Activated CD4-positive, alpha-beta T cell treated with anti-CD3 and anti-CD28 coated beads, Interleukin-2, amount 50 U/mL, for 4 hours (primary cell): ENCODE measurements at regions not wholly inside any gene's neighbourhood (a gene's known extent, or its start where the extent isn't known, plus 50 kb on each side); places are given as distances from the start of the nearest gene placed in this dataset.
"Not testable (repeated sequence)": the region's sequence is repeated elsewhere in the genome, so short reads cannot be mapped to it uniquely, and the experiment has no call there.

Experiments used
- DNase-seq, 2 experiments: peaks; one replicate each; pipeline ENCODE4 v3.0.0-alpha.2; 2020

- no peak for DNase-seq
Measured at GRCh38 chr5:39671561-39671961, 246.8 kb upstream of the DAB2 start.

GRCh38 chr5:39670955-39671354 lies 246.2 kb upstream of the DAB2 start:
- DNase-seq = no peak

- no peak for DNase-seq
Measured at GRCh38 chr5:39670391-39670790, 245.6 kb upstream of the DAB2 start.

- DNase-seq = no peak
Measured at GRCh38 chr5:39668980-39669379, 244.2 kb upstream of the DAB2 start.

- no peak for DNase-seq
Measured at GRCh38 chr5:39665328-39665727, 240.5 kb upstream of the DAB2 start.

- no peak for DNase-seq
Measured at GRCh38 chr5:39662945-39663344, 238.2 kb upstream of the DAB2 start.

GRCh38 chr5:39661026-39661779 lies 236.4 kb upstream of the DAB2 start:
- DNase-seq = no peak

GRCh38 chr5:39660020-39660419 lies 235.2 kb upstream of the DAB2 start:
- DNase-seq = no peak

- no peak for DNase-seq
Measured at GRCh38 chr5:39658866-39659265, 234.1 kb upstream of the DAB2 start.

- DNase-seq = no peak
Measured at GRCh38 chr5:39657943-39658342, 233.2 kb upstream of the DAB2 start.

- DNase-seq = no peak
Measured at GRCh38 chr5:39656600-39656999, 231.8 kb upstream of the DAB2 start.

GRCh38 chr5:39654715-39655114 lies 229.9 kb upstream of the DAB2 start:
- no peak for DNase-seq

- not testable (repeated sequence) for DNase-seq
Measured at GRCh38 chr5:39652481-39652880, 227.7 kb upstream of the DAB2 start.

- no peak for DNase-seq
Measured at GRCh38 chr5:39652036-39652435, 227.3 kb upstream of the DAB2 start.

- no peak for DNase-seq
Measured at GRCh38 chr5:39650008-39650762, 225.4 kb upstream of the DAB2 start.

GRCh38 chr5:39648848-39649227 lies 224.1 kb upstream of the DAB2 start:
- DNase-seq = no peak

- DNase-seq = no peak
Measured at GRCh38 chr5:39648085-39648847, 223.5 kb upstream of the DAB2 start.

- no peak for DNase-seq
Measured at GRCh38 chr5:39640552-39640951, 215.8 kb upstream of the DAB2 start.

- DNase-seq = no peak
Measured at GRCh38 chr5:39639618-39640089, 214.9 kb upstream of the DAB2 start.

GRCh38 chr5:39638813-39639212 lies 214.0 kb upstream of the DAB2 start:
- DNase-seq = no peak

- DNase-seq = no peak
Measured at GRCh38 chr5:39633057-39633456, 208.3 kb upstream of the DAB2 start.

- no peak for DNase-seq
Measured at GRCh38 chr5:39631958-39632357, 207.2 kb upstream of the DAB2 start.

GRCh38 chr5:39629946-39630345 lies 205.2 kb upstream of the DAB2 start:
- DNase-seq = no peak

GRCh38 chr5:39628348-39628747 lies 203.6 kb upstream of the DAB2 start:
- DNase-seq = no peak
